IMR-90 (cell line): ENCODE measurements at regions not wholly inside any gene's neighbourhood (a gene's known extent, or its start where the extent isn't known, plus 50 kb on each side); places are given as distances from the start of the nearest gene placed in this dataset.

Experiments
- ATAC-seq: fragments of 200-7000 bp; cut with Tn5 transposase; 2 replicates; pipeline ENCODE4 v1.9.1; 2020; ENCODE audit warnings: low read depth, mild to moderate bottlenecking, moderate library complexity
- BruUV-seq: library from RNA; stranded (reverse); fragments of 400-500 nt; replicated peaks from 2 replicates; lab custom pipeline; 2021; lab: Mats Ljungman, UMichigan
- CTCF ChIA-PET: fragments of 300-600 bp; formaldehyde crosslinking; extraction: SDS; loops from one replicate; lab custom pipeline; 2021; ENCODE audit warnings: antibody characterized with exemption; lab: Yijun Ruan, JAX
- POLR2A ChIA-PET: fragments of 300-600 bp; sonication (Branson Sonifier 250); formaldehyde crosslinking; loops from one replicate; lab custom pipeline; 2022; ENCODE audit warnings: antibody characterized with exemption; ENCODE audit not compliant: unreplicated experiment; lab: Charles Lee
- DNase-seq: peaks from one replicate; pipeline ENCODE4 v3.0.0; 2013
- H2AFZ ChIP-seq: replicated peaks from 2 replicates; pipeline ENCODE3; 2013; ENCODE audit warnings: low read length, mild to moderate bottlenecking; ENCODE audit not compliant: poor library complexity
- H2AK5ac ChIP-seq: 2 replicates; pipeline ENCODE4 v1.6.1; 2013; ENCODE audit warnings: low read depth, low read length, inconsistent platforms
- H2AK9ac ChIP-seq: replicated peaks from 2 replicates; pipeline ENCODE3; 2013; ENCODE audit warnings: mild to moderate bottlenecking, low read depth, low read length, moderate library complexity; ENCODE audit not compliant: poor library complexity
- H2BK120ac ChIP-seq: 2 replicates; pipeline ENCODE4 v1.6.1; 2013; ENCODE audit warnings: low read depth, low read length, inconsistent platforms
- H2BK15ac ChIP-seq: 3 replicates; pipeline ENCODE4 v1.6.1; 2013; ENCODE audit warnings: low read depth, low read length, inconsistent platforms
- H2BK20ac ChIP-seq: 2 replicates; pipeline ENCODE4 v1.6.1; 2013; ENCODE audit warnings: low read depth, mild to moderate bottlenecking, inconsistent platforms, low read length, moderate library complexity
- H2BK5ac ChIP-seq: 2 replicates; pipeline ENCODE4 v1.6.1; 2013; ENCODE audit warnings: mild to moderate bottlenecking, low read depth, low read length, inconsistent platforms; ENCODE audit not compliant: poor library complexity, severe bottlenecking
- H3K14ac ChIP-seq: replicated peaks from 2 replicates; pipeline ENCODE4 v1.6.1; 2013; ENCODE audit warnings: low read depth, low read length, inconsistent platforms
- H3K18ac ChIP-seq: 2 replicates; pipeline ENCODE4 v1.6.1; 2013; ENCODE audit warnings: low read depth, low read length, control low read depth
- H3K23ac ChIP-seq: 2 replicates; pipeline ENCODE4 v1.6.1; 2013; ENCODE audit warnings: low read depth, low read length, inconsistent platforms
- H3K27ac ChIP-seq: 2 replicates; pipeline ENCODE4 v1.5.1; 2013; ENCODE audit warnings: mild to moderate bottlenecking, control low read depth, low read length; ENCODE audit not compliant: insufficient read depth
- H3K27me3 ChIP-seq: 2 replicates; pipeline ENCODE4 v1.6.1; 2013; ENCODE audit warnings: low read length; ENCODE audit not compliant: control insufficient read depth, insufficient read depth
- H3K36me3 ChIP-seq: 2 replicates; pipeline ENCODE4 v1.6.1; 2013; ENCODE audit warnings: low read length, mixed read lengths; ENCODE audit not compliant: control insufficient read depth, insufficient read depth
- H3K4ac ChIP-seq: 2 replicates; pipeline ENCODE4 v1.6.1; 2013; ENCODE audit warnings: low read depth, low read length, inconsistent platforms
- H3K4me1 ChIP-seq: 2 replicates; pipeline ENCODE4 v1.6.1; 2013; ENCODE audit warnings: low read length, mixed read lengths; ENCODE audit not compliant: control insufficient read depth, insufficient read depth
- H3K4me2 ChIP-seq: 2 replicates; pipeline ENCODE4 v1.6.1; 2013; ENCODE audit warnings: low read depth, mild to moderate bottlenecking, control low read depth, low read length, moderate library complexity
- H3K4me3 ChIP-seq: 2 replicates; pipeline ENCODE4 v1.5.1; 2013; ENCODE audit warnings: low read depth, mild to moderate bottlenecking, control low read depth, low read length, moderate library complexity; ENCODE audit not compliant: insufficient read depth
- H3K56ac ChIP-seq: 2 replicates; pipeline ENCODE4 v1.6.1; 2013; ENCODE audit warnings: low read length, inconsistent platforms; ENCODE audit not compliant: insufficient read depth; ENCODE audit errors: extremely low read depth
- H3K79me1 ChIP-seq, 2 experiments: 2 replicates each; pipeline ENCODE4 v1.6.1; 2013; ENCODE audit warnings: low read length in 2 of 2, inconsistent platforms in 1 of 2, low read depth in 1 of 2
- H3K9ac ChIP-seq: 2 replicates; pipeline ENCODE4 v1.6.1; 2013; ENCODE audit warnings: low read depth, low read length, control low read depth
- H3K9me1 ChIP-seq: 2 replicates; pipeline ENCODE4 v1.6.1; 2013; ENCODE audit warnings: low read length, inconsistent platforms; ENCODE audit not compliant: insufficient read depth
- H3K9me3 ChIP-seq: 2 replicates; pipeline ENCODE4 v1.6.1; 2013; ENCODE audit warnings: low read length; ENCODE audit not compliant: control insufficient read depth, insufficient read depth
- H4K20me1 ChIP-seq: 2 replicates; pipeline ENCODE4 v1.6.1; 2013; ENCODE audit warnings: low read length, inconsistent platforms; ENCODE audit not compliant: insufficient read depth
- H4K5ac ChIP-seq: 2 replicates; pipeline ENCODE4 v1.6.1; 2013; ENCODE audit warnings: mild to moderate bottlenecking, low read depth, low read length, control low read depth
- H4K8ac ChIP-seq, 2 experiments: 2 replicates each; pipeline ENCODE4 v1.6.1; 2013; ENCODE audit warnings: low read depth in 2 of 2, low read length in 2 of 2, control low read depth in 1 of 2, inconsistent platforms in 1 of 2
- H4K91ac ChIP-seq: 2 replicates; pipeline ENCODE4 v1.6.1; 2013; ENCODE audit warnings: low read depth, low read length, inconsistent platforms; ENCODE audit not compliant: insufficient read depth
- BHLHE40 ChIP-seq: fragments of 150-350 bp; IDR thresholded peaks from 2 replicates; pipeline ENCODE4 v1.6.1; 2016; ENCODE audit warnings: mild to moderate bottlenecking, low read depth, low read length
- CEBPB ChIP-seq: IDR thresholded peaks from 2 replicates; pipeline ENCODE4 v1.6.1; 2012; ENCODE audit warnings: low read depth, low read length, improper control_type of control experiment
- FOS ChIP-seq: fragments of 150-350 bp; IDR thresholded peaks from 2 replicates; pipeline ENCODE4 v1.6.1; 2016; ENCODE audit warnings: low read depth, low read length
- MXI1 ChIP-seq: IDR thresholded peaks from 2 replicates; pipeline ENCODE4 v1.6.1; 2012; ENCODE audit warnings: low read depth, mild to moderate bottlenecking, low read length, moderate library complexity, borderline replicate concordance
- NFE2L2 ChIP-seq: fragments of 150-350 bp; IDR thresholded peaks from 2 replicates; pipeline ENCODE4 v1.6.1; 2016; ENCODE audit warnings: low read depth, mild to moderate bottlenecking, low read length
- SMC3 ChIP-seq: fragments of 150-350 bp; IDR thresholded peaks from 2 replicates; pipeline ENCODE4 v1.6.1; 2016; ENCODE audit warnings: low read depth, mild to moderate bottlenecking, antibody characterized with exemption, low read length, moderate library complexity
- WGBS, 2 experiments: methylation state at CpG; one replicate each; pipeline versions ENCODE4 v1.1.5 to v1.1.7; 2013; ENCODE audit warnings: missing lambda C conversion rate in 2 of 2; ENCODE audit not compliant: insufficient read length in 1 of 2; ENCODE audit errors: extremely low coverage in 2 of 2; 5-methylcytosine and 5-hydroxymethylcytosine counted together
- dilution Hi-C: fragments of 300-500 bp; cut with HindIII; formaldehyde crosslinking; loops from one replicate; pipeline ENCODE4 v1.14.3; 2018; ENCODE audit warnings: low sequenced_read_pairs; ENCODE audit not compliant: unreplicated experiment
- in situ Hi-C: fragments of 300-500 bp; cut with MboI; formaldehyde crosslinking; loops from 3 replicates; pipeline ENCODE4 v1.14.3; 2019; ENCODE audit warnings: low sequenced_read_pairs, inconsistent platforms, mixed read lengths
- intact Hi-C: fragments of 100-400 bp; cut with micrococcal nuclease; formaldehyde crosslinking; loops from 2 replicates; pipeline ENCODE4 v1.10.0; 2022
- TF ChIP-seq, protein P1 (sequence below): conservative IDR thresholded peaks from 2 replicates; pipeline ENCODE4 v1.5.1; 2012; ENCODE audit warnings: mild to moderate bottlenecking, low read depth, low read length, improper control_type of control experiment

DNA sequence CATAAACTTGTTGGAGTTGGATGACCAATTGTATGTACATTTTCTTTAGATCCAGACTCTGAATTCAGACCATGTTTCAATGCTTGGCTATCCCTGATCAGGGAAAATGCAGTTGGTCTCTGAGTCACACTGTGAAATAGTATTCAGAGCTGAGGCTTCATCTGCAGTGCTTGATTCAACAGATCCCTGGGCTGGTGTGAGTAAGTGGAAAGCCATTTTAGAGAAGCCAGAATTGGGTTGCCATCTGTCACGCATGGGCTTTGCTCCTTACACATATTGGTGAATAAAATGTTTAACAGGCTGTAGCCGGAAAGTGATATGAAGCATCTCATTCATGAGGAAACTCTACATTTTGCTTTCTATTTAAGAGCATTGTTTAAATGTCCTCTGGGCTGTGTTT is 50.0 kb upstream of the ACYP2 start:
- Histone ChIP-seq H2BK15ac (no peak overlapping the region), H3K79me1 (no peaks in the 10 kb centered on the region), H3K9me3 (no peaks in the 10 kb centered on the region), H4K20me1 (no peaks in the 10 kb centered on the region), H4K5ac (no peak overlapping the region), H2BK20ac (no peak overlapping the region), H3K23ac (no peak overlapping the region), H3K36me3 (no peaks in the 10 kb centered on the region), H2AFZ (no peak overlapping the region), H4K91ac (no peak overlapping the region), H2BK5ac (peak overlapping the region; percentile 86), H3K27me3 (no peaks in the 10 kb centered on the region), H2AK9ac (no peak overlapping the region), H2BK120ac (no peak overlapping the region), H3K4me2 (peak overlapping the region; percentile 12; the same call in 1 of the 2 replicates), H3K14ac (no peak overlapping the region), H3K9me1 (0 out of 2 replicates have a peak, but pooled peaks cover 3% of the 10 kb centered on the region), H3K56ac (no peak overlapping the region), H3K18ac (no peak overlapping the region), H2AK5ac (no peak overlapping the region), H3K27ac (no peak overlapping the region), H3K4me1 (peaks cover 7% of the 10 kb centered on the region), H4K8ac (0 out of 4 replicates have a peak overlapping the region, but pooled peaks of 1 of the 2 experiments have one; percentile 57), H3K4ac (no peak overlapping the region), H3K9ac (no peak overlapping the region), H3K4me3 (no peak overlapping the region)
- in situ Hi-C loops, result no loop called here
- peak; percentile 97 for ATAC-seq
- dilution Hi-C loops, result no loop called here
- ChIA-PET POLR2A (no interaction called here), CTCF (interaction anchor here (1.2 kb wide), 1 partner anchor 42 kb away, joined by 3 read pairs; no protein-coding TSS in a partner anchor)
- peak; percentile 98 for DNase-seq
- no TSS peak for BruUV-seq
- TF ChIP-seq BHLHE40, result peak; percentile 7; the same call in 1 of the 2 replicates
- no peak for TF ChIP-seq NFE2L2
- TF ChIP-seq FOS, result peak; percentile 86
- TF ChIP-seq, protein P1, sequence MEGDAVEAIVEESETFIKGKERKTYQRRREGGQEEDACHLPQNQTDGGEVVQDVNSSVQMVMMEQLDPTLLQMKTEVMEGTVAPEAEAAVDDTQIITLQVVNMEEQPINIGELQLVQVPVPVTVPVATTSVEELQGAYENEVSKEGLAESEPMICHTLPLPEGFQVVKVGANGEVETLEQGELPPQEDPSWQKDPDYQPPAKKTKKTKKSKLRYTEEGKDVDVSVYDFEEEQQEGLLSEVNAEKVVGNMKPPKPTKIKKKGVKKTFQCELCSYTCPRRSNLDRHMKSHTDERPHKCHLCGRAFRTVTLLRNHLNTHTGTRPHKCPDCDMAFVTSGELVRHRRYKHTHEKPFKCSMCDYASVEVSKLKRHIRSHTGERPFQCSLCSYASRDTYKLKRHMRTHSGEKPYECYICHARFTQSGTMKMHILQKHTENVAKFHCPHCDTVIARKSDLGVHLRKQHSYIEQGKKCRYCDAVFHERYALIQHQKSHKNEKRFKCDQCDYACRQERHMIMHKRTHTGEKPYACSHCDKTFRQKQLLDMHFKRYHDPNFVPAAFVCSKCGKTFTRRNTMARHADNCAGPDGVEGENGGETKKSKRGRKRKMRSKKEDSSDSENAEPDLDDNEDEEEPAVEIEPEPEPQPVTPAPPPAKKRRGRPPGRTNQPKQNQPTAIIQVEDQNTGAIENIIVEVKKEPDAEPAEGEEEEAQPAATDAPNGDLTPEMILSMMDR, result no peak
- TF ChIP-seq SMC3, result no peak
- peak; percentile 42 for TF ChIP-seq CEBPB
- 0 out of 2 replicates have a peak, but pooled peaks have one; percentile 23 for TF ChIP-seq MXI1
- intact Hi-C loops, result loop anchor here (5.0 kb wide), 1 partner anchor 93 kb away; the partner anchor contains the start of gene PSME4
- no CpG with 5 or more reads among the region's 2 CpGs for whole genome bisulfite sequencing, 2 experiments
